Neural progenitor cell (in vitro differentiated cells): ENCODE measurements at regions not wholly inside any gene's neighbourhood (a gene's known extent, or its start where the extent isn't known, plus 50 kb on each side); places are given as distances from the start of the nearest gene placed in this dataset.

Experiments used
- DNase-seq: peaks from one replicate; pipeline ENCODE4 v3.0.0-alpha.2; 2016; ENCODE audit warnings: low spot score
- H2AFZ ChIP-seq: fragments of 200-600 bp; sonication (generic); replicated peaks from 2 replicates; pipeline ENCODE4 v1.6.1; 2016; ENCODE audit warnings: antibody characterized with exemption
- H3F3A ChIP-seq: fragments of 200-600 bp; sonication (generic); 2 replicates; pipeline ENCODE4 v1.6.1; 2016; ENCODE audit warnings: antibody characterized with exemption, low read depth
- H3K27ac ChIP-seq: fragments of 200-600 bp; sonication (generic); 2 replicates; pipeline ENCODE4 v1.5.1; 2016; ENCODE audit warnings: mild to moderate bottlenecking
- H3K27me3 ChIP-seq: fragments of 200-600 bp; sonication (generic); 2 replicates; pipeline ENCODE4 v1.6.1; 2016; ENCODE audit warnings: mild to moderate bottlenecking, moderate library complexity
- H3K36me3 ChIP-seq: fragments of 200-600 bp; sonication (generic); 2 replicates; pipeline ENCODE4 v1.5.1; 2016
- H3K4me1 ChIP-seq: fragments of 200-600 bp; sonication (generic); 2 replicates; pipeline ENCODE4 v1.6.1; 2016; ENCODE audit warnings: mixed run types
- H3K4me2 ChIP-seq: fragments of 200-600 bp; sonication (generic); 2 replicates; pipeline ENCODE4 v1.6.1; 2016
- H3K4me3 ChIP-seq: fragments of 200-600 bp; sonication (generic); 2 replicates; pipeline ENCODE4 v1.5.1; 2016
- H3K79me2 ChIP-seq: fragments of 200-600 bp; sonication (generic); 2 replicates; pipeline ENCODE4 v1.6.1; 2016; ENCODE audit warnings: low read depth
- H3K9ac ChIP-seq: fragments of 200-600 bp; sonication (generic); 2 replicates; pipeline ENCODE4 v1.6.1; 2016
- H3K9me3 ChIP-seq: fragments of 200-600 bp; sonication (generic); 2 replicates; pipeline ENCODE4 v1.5.1; 2016; ENCODE audit warnings: low read depth
- H4K20me1 ChIP-seq: fragments of 200-600 bp; sonication (generic); 2 replicates; pipeline ENCODE4 v1.6.1; 2016; ENCODE audit warnings: low read depth
- H3K27ac Mint-ChIP-seq: 3 replicates; pipeline ENCODE4 v1.8.0; 2021; ENCODE audit warnings: mixed read lengths
- H3K27me3 Mint-ChIP-seq: 2 replicates; pipeline ENCODE4 v1.8.0; 2022; ENCODE audit warnings: low read depth, mild to moderate bottlenecking, inconsistent platforms, moderate library complexity, mixed read lengths; ENCODE audit not compliant: insufficient read depth
- H3K36me3 Mint-ChIP-seq: 3 replicates; pipeline ENCODE4 v1.8.0; 2021; ENCODE audit warnings: mixed read lengths
- H3K4me1 Mint-ChIP-seq: 3 replicates; pipeline ENCODE4 v1.8.0; 2021; ENCODE audit warnings: mixed read lengths
- H3K4me3 Mint-ChIP-seq: 3 replicates; pipeline ENCODE4 v1.8.0; 2021; ENCODE audit warnings: mild to moderate bottlenecking, moderate library complexity, mixed read lengths
- H3K9me3 Mint-ChIP-seq: 3 replicates; pipeline ENCODE4 v1.8.0; 2020; ENCODE audit warnings: mixed read lengths
- CTCF ChIP-seq: fragments of 200-600 bp; sonication (generic); IDR thresholded peaks from 2 replicates; pipeline ENCODE4 v1.5.1; 2017; ENCODE audit warnings: antibody characterized with exemption, mild to moderate bottlenecking
- EZH2 ChIP-seq: fragments of 200-600 bp; sonication (generic); IDR thresholded peaks from 2 replicates; pipeline ENCODE4 v1.6.1; 2017; ENCODE audit warnings: antibody characterized with exemption, mild to moderate bottlenecking, moderate library complexity
- EZH2phosphoT487 ChIP-seq: fragments of 200-600 bp; sonication (generic); IDR thresholded peaks from 2 replicates; pipeline ENCODE4 v1.6.1; 2017; ENCODE audit warnings: antibody characterized with exemption

GRCh38 chr10:90982406-90983008 lies 61.6 kb upstream of the ANKRD1 start:
- no peak overlapping the region for H3K27ac Mint-ChIP-seq
- no peak for DNase-seq
- Histone ChIP-seq H3K4me1 (peaks cover 20% of the 10 kb centered on the region), H3F3A (no peaks in the 10 kb centered on the region), H3K4me3 (no peak overlapping the region), H3K27ac (no peak overlapping the region), H3K4me2 (no peak overlapping the region), H2AFZ (no peak overlapping the region), H3K27me3 (no peaks in the 10 kb centered on the region), H4K20me1 (no peaks in the 10 kb centered on the region), H3K36me3 (no peaks in the 10 kb centered on the region), H3K9ac (no peak overlapping the region), H3K9me3 (no peaks in the 10 kb centered on the region), H3K79me2 (no peaks in the 10 kb centered on the region)
- H3K9me3 Mint-ChIP-seq: no peaks in the 10 kb centered on the region
- H3K4me3 Mint-ChIP-seq: no peak overlapping the region
- no peaks in the 10 kb centered on the region for H3K27me3 Mint-ChIP-seq
- no peaks in the 10 kb centered on the region for H3K36me3 Mint-ChIP-seq
- TF ChIP-seq CTCF: no peak
- no peak for TF ChIP-seq EZH2phosphoT487
- no peak for TF ChIP-seq EZH2
- peaks cover 20% of the 10 kb centered on the region for H3K4me1 Mint-ChIP-seq

GRCh38 chr10:90983914-90984549 lies 63.1 kb upstream of the ANKRD1 start:
- H4K20me1 ChIP-seq: no peaks in the 10 kb centered on the region
- H3K9me3 ChIP-seq: no peaks in the 10 kb centered on the region
- H3K27me3 ChIP-seq: no peaks in the 10 kb centered on the region
- Mint-ChIP-seq H3K4me1 (peaks cover 20% of the 10 kb centered on the region), H3K36me3 (no peaks in the 10 kb centered on the region), H3K4me3 (no peak overlapping the region), H3K9me3 (no peaks in the 10 kb centered on the region), H3K27me3 (no peaks in the 10 kb centered on the region), H3K27ac (no peak overlapping the region)
- H2AFZ ChIP-seq: no peak overlapping the region
- no peak overlapping the region for H3K4me2 ChIP-seq
- TF ChIP-seq CTCF (no peak), EZH2phosphoT487 (no peak), EZH2 (no peak)
- H3K79me2 ChIP-seq: no peaks in the 10 kb centered on the region
- H3F3A ChIP-seq: no peaks in the 10 kb centered on the region
- no peak overlapping the region for H3K27ac ChIP-seq
- DNase-seq: no peak
- no peak overlapping the region for H3K4me3 ChIP-seq
- H3K4me1 ChIP-seq: peaks cover 20% of the 10 kb centered on the region
- H3K36me3 ChIP-seq: no peaks in the 10 kb centered on the region
- H3K9ac ChIP-seq: no peak overlapping the region

- Mint-ChIP-seq H3K4me3 (no peak overlapping the region), H3K27me3 (no peaks in the 10 kb centered on the region), H3K36me3 (no peaks in the 10 kb centered on the region), H3K4me1 (peaks cover 20% of the 10 kb centered on the region), H3K9me3 (no peaks in the 10 kb centered on the region), H3K27ac (no peak overlapping the region)
- no peaks in the 10 kb centered on the region for H3K36me3 ChIP-seq
- no peak overlapping the region for H3K4me2 ChIP-seq
- H3F3A ChIP-seq: no peaks in the 10 kb centered on the region
- H2AFZ ChIP-seq: no peak overlapping the region
- no peak overlapping the region for H3K4me3 ChIP-seq
- TF ChIP-seq CTCF (no peak), EZH2phosphoT487 (no peak), EZH2 (no peak)
- peaks cover 20% of the 10 kb centered on the region for H3K4me1 ChIP-seq
- no peaks in the 10 kb centered on the region for H3K27me3 ChIP-seq
- no peak overlapping the region for H3K27ac ChIP-seq
- H3K79me2 ChIP-seq: no peaks in the 10 kb centered on the region
- no peaks in the 10 kb centered on the region for H4K20me1 ChIP-seq
- H3K9me3 ChIP-seq: no peaks in the 10 kb centered on the region
- H3K9ac ChIP-seq: no peak overlapping the region
- no peak for DNase-seq
Observed at GRCh38 chr10:90984898-90985297, 64.0 kb upstream of the ANKRD1 start.
